Body of pancreas (tissue), 4 donors: ENCODE measurements at regions not wholly inside any gene's neighbourhood (a gene's known extent, or its start where the extent isn't known, plus 50 kb on each side); places are given as distances from the start of the nearest gene placed in this dataset.

ENCODE experiments used
- CTCF ChIP-seq, 7 experiments: fragments of 450-650 bp in 4 of 7; fragments of 200-600 bp in 3 of 7; sonication (generic) in 3 of 7; IDR thresholded peaks; one replicate each; pipeline ENCODE4 v1.5.1; 2016 to 2019; ENCODE audit warnings: antibody characterized with exemption in 7 of 7
- POLR2A ChIP-seq, 3 donors: fragments of 450-650 bp; IDR thresholded peaks; one replicate each; pipeline ENCODE4 v1.6.1; 2016; ENCODE audit warnings: antibody characterized with exemption in 3 of 3, mild to moderate bottlenecking in 2 of 3

- TF ChIP-seq CTCF (IDR thresholded peaks at IDR 0.05), result no peak
- no peak for TF ChIP-seq POLR2A (IDR thresholded peaks at IDR 0.05)
Measured at GRCh38 chr22:49365191-49365837, 462.4 kb downstream of the BRD1 start.
